DND-41 (cell line): ENCODE measurements at regions not wholly inside any gene's neighbourhood (a gene's known extent, or its start where the extent isn't known, plus 50 kb on each side); places are given as distances from the start of the nearest gene placed in this dataset.

Source experiments
- ATAC-seq: fragments of 200-7000 bp; cut with Tn5 transposase; 3 replicates; pipeline ENCODE4 v1.9.1; 2021; ENCODE audit warnings: low read depth; ENCODE audit not compliant: insufficient read depth
- DNase-seq: peaks from one replicate; pipeline ENCODE4 v3.0.0-alpha.2; 2020
- H2AFZ ChIP-seq: 2 replicates; pipeline ENCODE4 v1.6.0; 2012; ENCODE audit warnings: low read depth, low read length
- H3K27ac ChIP-seq: 2 replicates; pipeline ENCODE4 v1.5.1; 2012; ENCODE audit warnings: low read length, inconsistent platforms
- H3K27me3 ChIP-seq: fragments of 200-600 bp; sonication (generic); 2 replicates; pipeline ENCODE4 v1.6.0; 2012; ENCODE audit warnings: low read length, mild to moderate bottlenecking, inconsistent platforms; ENCODE audit not compliant: insufficient read depth, poor library complexity
- H3K36me3 ChIP-seq: 2 replicates; pipeline ENCODE4 v1.5.1; 2012; ENCODE audit warnings: low read length, inconsistent platforms; ENCODE audit not compliant: insufficient read depth
- H3K4me1 ChIP-seq: 2 replicates; pipeline ENCODE4 v1.5.1; 2012; ENCODE audit warnings: mild to moderate bottlenecking, low read length; ENCODE audit not compliant: insufficient read depth
- H3K4me2 ChIP-seq: 2 replicates; pipeline ENCODE4 v1.6.0; 2012; ENCODE audit warnings: mild to moderate bottlenecking, moderate library complexity, low read length, inconsistent platforms; ENCODE audit not compliant: insufficient read depth
- H3K4me3 ChIP-seq, 2 experiments: fragments of 200-600 bp in 1 of 2; shearing (Covaris generic) in 1 of 2; 2 replicates each; pipeline ENCODE4 v1.5.1; 2012 to 2016; ENCODE audit warnings: inconsistent platforms in 2 of 2, low read length in 2 of 2, mild to moderate bottlenecking in 2 of 2, low read depth in 1 of 2, moderate library complexity in 1 of 2
- H3K79me2 ChIP-seq: 2 replicates; pipeline ENCODE4 v1.6.0; 2012; ENCODE audit warnings: low read length, inconsistent platforms; ENCODE audit not compliant: insufficient read depth
- H3K9ac ChIP-seq: 2 replicates; pipeline ENCODE4 v1.6.0; 2012; ENCODE audit warnings: low read depth, mild to moderate bottlenecking, inconsistent platforms, low read length, moderate library complexity
- H3K9me3 ChIP-seq: 2 replicates; pipeline ENCODE4 v1.5.1; 2012; ENCODE audit warnings: low read length, moderate library complexity, mild to moderate bottlenecking, inconsistent platforms; ENCODE audit not compliant: insufficient read depth, severe bottlenecking
- H4K20me1 ChIP-seq: 2 replicates; pipeline ENCODE4 v1.6.0; 2012; ENCODE audit warnings: low read length; ENCODE audit not compliant: insufficient read depth
- CTCF ChIP-seq: IDR thresholded peaks from 2 replicates; pipeline ENCODE4 v1.5.1; 2012; ENCODE audit warnings: borderline replicate concordance, low read length, moderate library complexity, mild to moderate bottlenecking; ENCODE audit not compliant: poor library complexity, severe bottlenecking; ENCODE audit errors: extremely low read depth
- EZH2 ChIP-seq: IDR thresholded peaks from 3 replicates; pipeline ENCODE4 v1.6.1; 2012; ENCODE audit warnings: borderline replicate concordance, low read depth, mild to moderate bottlenecking, moderate library complexity, low read length, inconsistent platforms; ENCODE audit not compliant: severe bottlenecking

- no peaks in the 10 kb centered on the region for H3K36me3 ChIP-seq
- no peak for DNase-seq
- H2AFZ ChIP-seq, result no peak overlapping the region
- H3K4me3 ChIP-seq, result no peak overlapping the region
- H3K9ac ChIP-seq, result no peak overlapping the region
- no peak for ATAC-seq
- TF ChIP-seq EZH2, result no peak
- no peak for TF ChIP-seq CTCF
- H3K4me2 ChIP-seq, result no peak overlapping the region
- H3K79me2 ChIP-seq, result no peaks in the 10 kb centered on the region
- H3K27ac ChIP-seq, result no peak overlapping the region
- H4K20me1 ChIP-seq, result no peaks in the 10 kb centered on the region
- H3K27me3 ChIP-seq, result no peaks in the 10 kb centered on the region
- no peaks in the 10 kb centered on the region for H3K9me3 ChIP-seq
- H3K4me1 ChIP-seq, result no peaks in the 10 kb centered on the region
These were observed 140.3 kb downstream of the MAT2B start for GRCh38 chr5:163645421-163646416.

GRCh38 chr5:163649514-163649913 is 144.1 kb downstream of the MAT2B start:
- no peaks in the 10 kb centered on the region for H3K9me3 ChIP-seq
- DNase-seq, result no peak
- H3K9ac ChIP-seq, result no peak overlapping the region
- H3K36me3 ChIP-seq, result no peaks in the 10 kb centered on the region
- H3K4me2 ChIP-seq, result no peak overlapping the region
- H3K4me3 ChIP-seq, result no peak overlapping the region
- no peak overlapping the region for H2AFZ ChIP-seq
- no peak overlapping the region for H3K27ac ChIP-seq
- TF ChIP-seq EZH2 (no peak), CTCF (no peak)
- no peaks in the 10 kb centered on the region for H3K27me3 ChIP-seq
- H3K79me2 ChIP-seq, result no peaks in the 10 kb centered on the region
- H4K20me1 ChIP-seq, result no peaks in the 10 kb centered on the region
- H3K4me1 ChIP-seq, result no peaks in the 10 kb centered on the region
- ATAC-seq, result no peak

DNA sequence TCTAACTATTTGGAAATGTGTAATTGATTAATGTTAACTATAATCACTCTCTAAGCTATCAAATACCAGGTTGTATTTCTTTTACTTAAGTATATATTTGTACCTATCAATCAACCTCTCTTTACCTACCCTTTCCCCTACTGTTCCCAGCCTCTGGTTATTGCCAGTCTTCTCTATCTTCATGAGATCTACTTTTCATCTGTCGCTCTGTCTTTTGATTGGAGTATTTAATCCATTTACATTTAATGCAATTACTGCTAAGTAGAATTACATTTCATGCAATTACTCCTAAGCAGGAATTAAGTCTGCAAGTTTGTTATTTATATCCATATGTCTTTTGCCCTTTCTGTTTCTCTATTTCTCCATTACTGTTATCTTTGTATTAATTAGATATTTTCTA is 148.1 kb downstream of the MAT2B start:
- no peak overlapping the region for H3K4me3 ChIP-seq
- H3K4me2 ChIP-seq, result no peak overlapping the region
- no peaks in the 10 kb centered on the region for H3K79me2 ChIP-seq
- no peaks in the 10 kb centered on the region for H3K27me3 ChIP-seq
- no peaks in the 10 kb centered on the region for H4K20me1 ChIP-seq
- no peak overlapping the region for H3K9ac ChIP-seq
- no peaks in the 10 kb centered on the region for H3K9me3 ChIP-seq
- TF ChIP-seq CTCF, result no peak
- TF ChIP-seq EZH2, result no peak
- no peak overlapping the region for H2AFZ ChIP-seq
- ATAC-seq (no peak), DNase-seq (no peak)
- H3K36me3 ChIP-seq, result no peaks in the 10 kb centered on the region
- H3K27ac ChIP-seq, result no peak overlapping the region
- H3K4me1 ChIP-seq, result no peaks in the 10 kb centered on the region
